ENCODE measurements at regions not wholly inside any gene's neighbourhood (a gene's known extent, or its start where the extent isn't known, plus 50 kb on each side); places are given as distances from the start of the nearest gene placed in this dataset.

- TF ChIP-seq, protein P1, sequence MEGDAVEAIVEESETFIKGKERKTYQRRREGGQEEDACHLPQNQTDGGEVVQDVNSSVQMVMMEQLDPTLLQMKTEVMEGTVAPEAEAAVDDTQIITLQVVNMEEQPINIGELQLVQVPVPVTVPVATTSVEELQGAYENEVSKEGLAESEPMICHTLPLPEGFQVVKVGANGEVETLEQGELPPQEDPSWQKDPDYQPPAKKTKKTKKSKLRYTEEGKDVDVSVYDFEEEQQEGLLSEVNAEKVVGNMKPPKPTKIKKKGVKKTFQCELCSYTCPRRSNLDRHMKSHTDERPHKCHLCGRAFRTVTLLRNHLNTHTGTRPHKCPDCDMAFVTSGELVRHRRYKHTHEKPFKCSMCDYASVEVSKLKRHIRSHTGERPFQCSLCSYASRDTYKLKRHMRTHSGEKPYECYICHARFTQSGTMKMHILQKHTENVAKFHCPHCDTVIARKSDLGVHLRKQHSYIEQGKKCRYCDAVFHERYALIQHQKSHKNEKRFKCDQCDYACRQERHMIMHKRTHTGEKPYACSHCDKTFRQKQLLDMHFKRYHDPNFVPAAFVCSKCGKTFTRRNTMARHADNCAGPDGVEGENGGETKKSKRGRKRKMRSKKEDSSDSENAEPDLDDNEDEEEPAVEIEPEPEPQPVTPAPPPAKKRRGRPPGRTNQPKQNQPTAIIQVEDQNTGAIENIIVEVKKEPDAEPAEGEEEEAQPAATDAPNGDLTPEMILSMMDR (IDR thresholded peaks at IDR 0.05): no peak
- no peak for TF ChIP-seq POLR2A (IDR thresholded peaks at IDR 0.05)
Measured at GRCh38 chr4:96354036-96354712, 514.3 kb downstream of the PDHA2 start.
